Hepatocyte (in vitro differentiated cells): ENCODE measurements at regions not wholly inside any gene's neighbourhood (a gene's known extent, or its start where the extent isn't known, plus 50 kb on each side); places are given as distances from the start of the nearest gene placed in this dataset.

Source experiments
- DNase-seq: peaks from one replicate; pipeline ENCODE4 v3.0.0-alpha.2; 2016; ENCODE audit warnings: low spot score
- H2AFZ ChIP-seq: fragments of 200-600 bp; sonication (generic); 2 replicates; pipeline ENCODE4 v1.6.0; 2016; ENCODE audit warnings: antibody characterized with exemption, mild to moderate bottlenecking
- H3K27ac ChIP-seq: fragments of 200-600 bp; sonication (generic); 2 replicates; pipeline ENCODE4 v1.5.1; 2016; ENCODE audit warnings: mild to moderate bottlenecking
- H3K27me3 ChIP-seq: fragments of 200-600 bp; sonication (generic); 2 replicates; pipeline ENCODE4 v1.6.1; 2016
- H3K36me3 ChIP-seq: fragments of 200-600 bp; sonication (generic); replicated peaks from 2 replicates; pipeline ENCODE4 v1.5.1; 2016; ENCODE audit warnings: low read depth; ENCODE audit not compliant: insufficient read depth
- H3K4me1 ChIP-seq: fragments of 200-600 bp; sonication (generic); 2 replicates; pipeline ENCODE4 v1.5.1; 2016; ENCODE audit warnings: mild to moderate bottlenecking, moderate library complexity; ENCODE audit not compliant: insufficient read depth
- H3K4me2 ChIP-seq: fragments of 200-600 bp; sonication (generic); 2 replicates; pipeline ENCODE4 v1.6.0; 2016
- H3K4me3 ChIP-seq: fragments of 200-600 bp; sonication (generic); 2 replicates; pipeline ENCODE4 v1.5.1; 2016; ENCODE audit warnings: mild to moderate bottlenecking
- H3K79me2 ChIP-seq: fragments of 200-600 bp; sonication (generic); 2 replicates; pipeline ENCODE4 v1.6.0; 2017; ENCODE audit warnings: mild to moderate bottlenecking
- H3K9me2 ChIP-seq: fragments of 200-600 bp; sonication (generic); replicated peaks from 2 replicates; pipeline ENCODE4 v1.6.0; 2017; ENCODE audit warnings: mild to moderate bottlenecking; ENCODE audit not compliant: insufficient read depth
- H3K9me3 ChIP-seq: fragments of 200-600 bp; sonication (generic); 2 replicates; pipeline ENCODE4 v1.5.1; 2016; ENCODE audit warnings: low read depth, mild to moderate bottlenecking
- H4K20me1 ChIP-seq: fragments of 200-600 bp; sonication (generic); 2 replicates; pipeline ENCODE4 v1.6.0; 2016; ENCODE audit warnings: mild to moderate bottlenecking; ENCODE audit not compliant: insufficient read depth, poor library complexity, severe bottlenecking
- EZH2 ChIP-seq: fragments of 200-600 bp; sonication (generic); IDR thresholded peaks from 2 replicates; pipeline ENCODE4 v1.6.1; 2016; ENCODE audit warnings: antibody characterized with exemption, mild to moderate bottlenecking, borderline replicate concordance
- EZH2phosphoT487 ChIP-seq: fragments of 200-600 bp; sonication (generic); IDR thresholded peaks from one replicate; pipeline ENCODE4 v1.6.1; 2018; ENCODE audit warnings: antibody characterized with exemption, mild to moderate bottlenecking, low read depth, moderate library complexity; ENCODE audit not compliant: unreplicated experiment, severe bottlenecking
- WGBS: methylation state at CpG from one replicate; pipeline ENCODE4 v1.1.6; 2016; ENCODE audit warnings: low lambda C conversion rate; ENCODE audit errors: missing lambda C conversion rate; 5-methylcytosine and 5-hydroxymethylcytosine counted together
- TF ChIP-seq, protein P1 (sequence below): fragments of 200-600 bp; sonication (generic); IDR thresholded peaks from 2 replicates; pipeline ENCODE4 v1.5.1; 2016; ENCODE audit warnings: antibody characterized with exemption, mild to moderate bottlenecking; ENCODE audit not compliant: poor library complexity

DNA sequence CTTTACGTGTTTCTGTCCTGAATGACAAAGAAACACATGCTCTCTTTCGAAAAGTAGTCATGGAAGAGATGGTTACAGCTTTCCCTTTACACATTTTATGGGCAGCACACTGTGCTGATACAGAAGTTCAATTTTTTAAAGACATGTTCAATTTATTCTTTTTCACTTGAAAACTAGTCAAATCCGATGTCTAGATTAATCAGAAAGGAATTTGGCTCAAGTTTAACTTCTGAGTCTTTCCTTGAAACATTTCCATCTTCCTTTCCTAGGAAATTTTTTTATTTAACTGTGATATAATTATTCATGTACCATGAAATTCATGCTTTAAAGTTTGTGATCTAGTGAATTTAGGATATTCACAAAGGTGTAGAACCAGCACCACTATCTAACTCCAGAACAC is 360.1 kb downstream of the TNS3 start:
- no peak overlapping the region for H3K4me2 ChIP-seq
- H3K79me2 ChIP-seq: no peaks in the 10 kb centered on the region
- no peaks in the 10 kb centered on the region for H4K20me1 ChIP-seq
- H3K27me3 ChIP-seq: no peaks in the 10 kb centered on the region
- 91% methylated on average over 3 of the region's 3 CpGs for WGBS
- no peak overlapping the region for H3K27ac ChIP-seq
- H3K4me1 ChIP-seq: no peaks in the 10 kb centered on the region
- H3K36me3 ChIP-seq: no peaks in the 10 kb centered on the region
- no peak for DNase-seq
- TF ChIP-seq EZH2phosphoT487 (no peak), EZH2 (no peak)
- TF ChIP-seq, protein P1, sequence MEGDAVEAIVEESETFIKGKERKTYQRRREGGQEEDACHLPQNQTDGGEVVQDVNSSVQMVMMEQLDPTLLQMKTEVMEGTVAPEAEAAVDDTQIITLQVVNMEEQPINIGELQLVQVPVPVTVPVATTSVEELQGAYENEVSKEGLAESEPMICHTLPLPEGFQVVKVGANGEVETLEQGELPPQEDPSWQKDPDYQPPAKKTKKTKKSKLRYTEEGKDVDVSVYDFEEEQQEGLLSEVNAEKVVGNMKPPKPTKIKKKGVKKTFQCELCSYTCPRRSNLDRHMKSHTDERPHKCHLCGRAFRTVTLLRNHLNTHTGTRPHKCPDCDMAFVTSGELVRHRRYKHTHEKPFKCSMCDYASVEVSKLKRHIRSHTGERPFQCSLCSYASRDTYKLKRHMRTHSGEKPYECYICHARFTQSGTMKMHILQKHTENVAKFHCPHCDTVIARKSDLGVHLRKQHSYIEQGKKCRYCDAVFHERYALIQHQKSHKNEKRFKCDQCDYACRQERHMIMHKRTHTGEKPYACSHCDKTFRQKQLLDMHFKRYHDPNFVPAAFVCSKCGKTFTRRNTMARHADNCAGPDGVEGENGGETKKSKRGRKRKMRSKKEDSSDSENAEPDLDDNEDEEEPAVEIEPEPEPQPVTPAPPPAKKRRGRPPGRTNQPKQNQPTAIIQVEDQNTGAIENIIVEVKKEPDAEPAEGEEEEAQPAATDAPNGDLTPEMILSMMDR: no peak
- H3K9me3 ChIP-seq: no peaks in the 10 kb centered on the region
- no peak overlapping the region for H2AFZ ChIP-seq
- no peaks in the 10 kb centered on the region for H3K9me2 ChIP-seq
- H3K4me3 ChIP-seq: no peak overlapping the region

DNA sequence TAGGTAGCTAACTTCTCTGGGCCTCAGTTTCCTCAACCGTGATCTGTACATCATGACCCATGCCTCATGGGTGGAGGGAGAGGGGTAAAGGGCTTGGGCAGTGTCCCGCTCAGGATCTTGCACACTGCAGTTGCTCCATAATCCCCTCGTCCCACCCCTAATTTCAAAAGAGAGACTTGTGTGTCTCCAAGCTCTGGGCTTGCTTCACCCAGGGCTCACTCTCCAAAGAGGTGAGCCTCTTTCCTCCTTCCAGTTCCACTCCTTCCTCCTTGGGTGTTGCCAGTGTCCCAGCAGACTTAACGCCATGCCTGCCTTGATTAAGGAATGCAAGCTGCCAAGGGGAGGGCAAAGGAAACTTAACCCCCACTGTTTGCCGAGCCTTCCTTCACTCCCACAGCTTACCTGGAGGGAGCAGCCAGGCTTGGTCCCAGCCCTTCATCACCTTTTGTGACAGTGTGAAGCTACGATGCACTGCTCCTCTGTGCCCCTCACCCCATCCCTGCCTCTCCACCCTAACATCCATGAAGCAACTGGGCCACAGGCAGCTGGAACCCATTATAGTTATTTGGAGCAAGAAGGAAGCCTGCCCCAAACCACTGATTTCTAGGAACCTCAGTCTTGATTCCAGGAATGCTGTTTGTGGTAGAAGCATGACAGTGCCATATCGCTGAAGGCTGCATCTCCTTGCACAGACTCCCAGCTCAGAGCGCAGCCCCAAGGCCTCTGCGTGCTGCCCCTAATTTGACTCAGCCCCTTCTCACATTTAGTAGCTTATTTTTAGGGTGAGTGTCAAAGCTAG is 363.3 kb downstream of the TNS3 start:
- Histone ChIP-seq H3K4me2 (no peak overlapping the region), H3K27me3 (no peaks in the 10 kb centered on the region), H3K79me2 (no peaks in the 10 kb centered on the region), H3K36me3 (no peaks in the 10 kb centered on the region), H3K4me1 (no peaks in the 10 kb centered on the region), H3K4me3 (no peak overlapping the region), H2AFZ (no peak overlapping the region), H3K27ac (no peak overlapping the region), H3K9me2 (no peaks in the 10 kb centered on the region), H3K9me3 (no peaks in the 10 kb centered on the region), H4K20me1 (no peaks in the 10 kb centered on the region)
- WGBS: 87% methylated on average over 9 of the region's 9 CpGs
- DNase-seq: no peak
- TF ChIP-seq EZH2 (no peak), EZH2phosphoT487 (no peak)
- TF ChIP-seq, protein P1: no peak

DNA sequence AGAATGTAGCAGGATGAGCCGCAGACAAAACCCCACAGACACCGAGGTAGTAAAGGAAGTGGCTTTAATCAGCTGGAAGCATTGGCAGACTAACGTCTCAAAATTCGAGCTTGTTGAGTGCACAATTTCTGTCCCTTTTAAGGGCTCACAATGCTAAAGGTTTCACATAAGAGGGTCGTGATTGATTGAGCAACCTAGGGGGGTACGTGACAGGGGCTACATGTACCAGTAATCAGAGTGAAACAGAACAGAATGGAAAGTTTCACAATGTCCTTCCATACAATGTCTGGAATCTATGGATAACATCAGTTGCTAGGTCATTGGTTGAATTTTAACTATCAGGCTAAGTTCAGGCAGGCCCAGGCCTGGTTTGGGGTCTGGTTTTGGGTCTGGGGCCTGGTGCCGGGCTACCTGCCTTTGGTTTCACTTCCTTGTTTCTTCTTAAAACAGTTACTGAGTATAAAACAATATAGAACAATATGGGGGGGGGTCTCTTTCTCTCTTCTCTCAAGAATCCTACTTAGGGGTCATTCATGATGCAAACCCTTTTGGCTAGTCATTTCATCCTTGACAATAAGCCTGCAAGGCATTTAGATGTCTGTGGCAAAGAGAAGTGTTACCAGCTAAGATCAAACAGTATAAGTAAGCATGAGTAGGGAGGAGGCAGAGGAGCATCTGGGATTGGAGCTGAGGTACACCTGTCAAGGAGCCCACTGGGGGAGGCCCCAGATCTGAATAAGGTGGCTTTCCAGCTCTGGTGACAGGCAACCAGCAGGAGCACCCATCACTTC is 364.1 kb downstream of the TNS3 start:
- H3K4me3 ChIP-seq: no peak overlapping the region
- no peaks in the 10 kb centered on the region for H3K27me3 ChIP-seq
- H3K4me1 ChIP-seq: no peaks in the 10 kb centered on the region
- H3K79me2 ChIP-seq: no peaks in the 10 kb centered on the region
- 85% methylated on average over 7 of the region's 7 CpGs for WGBS
- no peak for DNase-seq
- TF ChIP-seq EZH2: no peak
- TF ChIP-seq, protein P1: no peak
- no peak for TF ChIP-seq EZH2phosphoT487
- H3K36me3 ChIP-seq: no peaks in the 10 kb centered on the region
- H4K20me1 ChIP-seq: no peaks in the 10 kb centered on the region
- H3K9me3 ChIP-seq: no peaks in the 10 kb centered on the region
- H2AFZ ChIP-seq: no peak overlapping the region
- H3K27ac ChIP-seq: no peak overlapping the region
- no peaks in the 10 kb centered on the region for H3K9me2 ChIP-seq
- no peak overlapping the region for H3K4me2 ChIP-seq
